Immature natural killer cell (primary cell): ENCODE measurements at regions not wholly inside any gene's neighbourhood (a gene's known extent, or its start where the extent isn't known, plus 50 kb on each side); places are given as distances from the start of the nearest gene placed in this dataset.
"Not testable (repeated sequence)": the region's sequence is repeated elsewhere in the genome, so short reads cannot be mapped to it uniquely, and the experiment has no call there.

ENCODE experiments used
- DNase-seq, 3 donors: peaks; one replicate each; pipeline ENCODE4 v3.0.0; 2022; ENCODE audit warnings: mixed read lengths in 1 of 3
- H3K27ac Mint-ChIP-seq, 6 donors: one replicate each; pipeline ENCODE4 v1.8.0; 2020; ENCODE audit warnings: mixed read lengths in 6 of 6, mild to moderate bottlenecking in 5 of 6, inconsistent platforms in 4 of 6, moderate library complexity in 3 of 6
- H3K27me3 Mint-ChIP-seq, 3 donors: one replicate each; pipeline ENCODE4 v1.8.0; 2020 to 2021; ENCODE audit warnings: low read depth in 3 of 3, mild to moderate bottlenecking in 3 of 3, mixed read lengths in 3 of 3, moderate library complexity in 3 of 3, inconsistent platforms in 1 of 3
- H3K36me3 Mint-ChIP-seq, 3 donors: one replicate each; pipeline ENCODE4 v1.8.0; 2020; ENCODE audit warnings: mixed read lengths in 3 of 3, inconsistent platforms in 2 of 3, mild to moderate bottlenecking in 2 of 3
- H3K4me1 Mint-ChIP-seq, 2 donors: one replicate each; pipeline ENCODE4 v1.8.0; 2020; ENCODE audit warnings: inconsistent platforms in 2 of 2, mild to moderate bottlenecking in 2 of 2, mixed read lengths in 2 of 2, moderate library complexity in 1 of 2
- H3K4me3 Mint-ChIP-seq, 5 donors: one replicate each; pipeline ENCODE4 v1.8.0; 2020; ENCODE audit warnings: mild to moderate bottlenecking in 5 of 5, mixed read lengths in 5 of 5, inconsistent platforms in 3 of 5, moderate library complexity in 3 of 5
- H3K9me3 Mint-ChIP-seq, 6 donors: one replicate each; pipeline ENCODE4 v1.8.0; 2020; ENCODE audit warnings: mild to moderate bottlenecking in 6 of 6, mixed read lengths in 6 of 6, inconsistent platforms in 4 of 6, moderate library complexity in 3 of 6

- Mint-ChIP-seq H3K9me3 (no peaks in the 10 kb centered on the region), H3K27ac (no peak overlapping the region), H3K36me3 (peaks cover 0 to 4% (median 0%) of the 10 kb centered on the region in 3 donors), H3K27me3 (peaks cover 0 to 2% (median 0%) of the 10 kb centered on the region in 3 donors), H3K4me3 (no peak overlapping the region), H3K4me1 (no peaks in the 10 kb centered on the region)
- DNase-seq = no peak
These were observed 507.6 kb upstream of the AMELY start for GRCh38 chrY:7419165-7419564.

- peaks cover 0 to 2% (median 0%) of the 10 kb centered on the region in 3 donors for H3K27me3 Mint-ChIP-seq
- H3K27ac Mint-ChIP-seq = no peak overlapping the region
- no peaks in the 10 kb centered on the region for H3K4me1 Mint-ChIP-seq
- H3K9me3 Mint-ChIP-seq = no peaks in the 10 kb centered on the region
- peaks cover 0 to 4% (median 0%) of the 10 kb centered on the region in 3 donors for H3K36me3 Mint-ChIP-seq
- DNase-seq = no peak
- no peak overlapping the region for H3K4me3 Mint-ChIP-seq
These were observed 506.4 kb upstream of the AMELY start for GRCh38 chrY:7417946-7418345.

GRCh38 chrY:7416406-7416805, 504.9 kb upstream of the AMELY start:
- Mint-ChIP-seq H3K4me3 (no peak overlapping the region), H3K27me3 (peaks cover 0 to 2% (median 0%) of the 10 kb centered on the region in 3 donors), H3K4me1 (no peaks in the 10 kb centered on the region), H3K27ac (no peak overlapping the region), H3K9me3 (no peaks in the 10 kb centered on the region), H3K36me3 (peaks cover 0 to 4% (median 0%) of the 10 kb centered on the region in 3 donors)
- DNase-seq = no peak

- H3K27me3 Mint-ChIP-seq = no peaks in the 10 kb centered on the region
- H3K27ac Mint-ChIP-seq = no peak overlapping the region
- H3K4me1 Mint-ChIP-seq = no peaks in the 10 kb centered on the region
- H3K36me3 Mint-ChIP-seq = peaks cover 0 to 4% (median 0%) of the 10 kb centered on the region in 3 donors
- no peak overlapping the region for H3K4me3 Mint-ChIP-seq
- DNase-seq = no peak
- H3K9me3 Mint-ChIP-seq = no peaks in the 10 kb centered on the region
These were observed 503.6 kb upstream of the AMELY start for GRCh38 chrY:7415157-7415633.

- no peak overlapping the region for H3K27ac Mint-ChIP-seq
- H3K4me3 Mint-ChIP-seq = no peak overlapping the region
- peaks cover 0 to 18% (median 0%) of the 10 kb centered on the region in 3 donors for H3K36me3 Mint-ChIP-seq
- no peak for DNase-seq
- no peaks in the 10 kb centered on the region for H3K4me1 Mint-ChIP-seq
- peaks cover 0 to 33% (median 0%) of the 10 kb centered on the region in 6 donors for H3K9me3 Mint-ChIP-seq
- H3K27me3 Mint-ChIP-seq = peaks cover 0 to 8% (median 0%) of the 10 kb centered on the region in 3 donors
These were observed 478.5 kb upstream of the AMELY start for GRCh38 chrY:7390056-7390455.

- Mint-ChIP-seq H3K27ac (no peak overlapping the region), H3K36me3 (peaks cover 0 to 8% (median 0%) of the 10 kb centered on the region in 3 donors)
- DNase-seq = no peak
These were observed 471.4 kb upstream of the AMELY start for GRCh38 chrY:7382988-7383387.

GRCh38 chrY:7377091-7377490, 465.5 kb upstream of the AMELY start:
- Mint-ChIP-seq H3K36me3 (peaks cover 0 to 10% (median 0%) of the 10 kb centered on the region in 3 donors), H3K4me1 (no peaks in the 10 kb centered on the region), H3K4me3 (no peak overlapping the region), H3K9me3 (no peaks in the 10 kb centered on the region), H3K27me3 (peaks cover 0 to 3% (median 0%) of the 10 kb centered on the region in 3 donors), H3K27ac (no peak overlapping the region)
- no peak for DNase-seq

More at GRCh38 chrY:7382988-7383387, 471.4 kb upstream of the AMELY start:
- Mint-ChIP-seq H3K9me3 (no peaks in the 10 kb centered on the region), H3K4me1 (no peaks in the 10 kb centered on the region), H3K27me3 (peaks cover 0 to 9% (median 0%) of the 10 kb centered on the region in 3 donors), H3K4me3 (no peak overlapping the region)

GRCh38 chrY:7374485-7374884, 462.9 kb upstream of the AMELY start:
- H3K4me3 Mint-ChIP-seq, H3K9me3 Mint-ChIP-seq, H3K36me3 Mint-ChIP-seq: not testable (repeated sequence)

GRCh38 chrY:7371953-7372352, 460.4 kb upstream of the AMELY start:
- not testable (repeated sequence) for H3K4me1 Mint-ChIP-seq, H3K4me3 Mint-ChIP-seq, H3K27ac Mint-ChIP-seq, DNase-seq, H3K27me3 Mint-ChIP-seq, H3K36me3 Mint-ChIP-seq, H3K9me3 Mint-ChIP-seq

More at GRCh38 chrY:7374485-7374884, 462.9 kb upstream of the AMELY start:
- H3K27me3 Mint-ChIP-seq, H3K27ac Mint-ChIP-seq, DNase-seq, H3K4me1 Mint-ChIP-seq: not testable (repeated sequence)

GRCh38 chrY:7371026-7371425, 459.5 kb upstream of the AMELY start:
- H3K9me3 Mint-ChIP-seq, H3K27ac Mint-ChIP-seq, H3K4me3 Mint-ChIP-seq, DNase-seq, H3K4me1 Mint-ChIP-seq, H3K27me3 Mint-ChIP-seq, H3K36me3 Mint-ChIP-seq: not testable (repeated sequence)

GRCh38 chrY:7359520-7359919, 448.0 kb upstream of the AMELY start:
- no peaks in the 10 kb centered on the region for H3K4me1 Mint-ChIP-seq

GRCh38 chrY:7358103-7358752, 446.7 kb upstream of the AMELY start:
- H3K9me3 Mint-ChIP-seq = no peaks in the 10 kb centered on the region
- peaks cover 0 to 14% (median 0%) of the 10 kb centered on the region in 3 donors for H3K36me3 Mint-ChIP-seq
- no peak for DNase-seq
- H3K27me3 Mint-ChIP-seq = no peaks in the 10 kb centered on the region
- H3K27ac Mint-ChIP-seq = no peak overlapping the region
- no peaks in the 10 kb centered on the region for H3K4me1 Mint-ChIP-seq
- no peak overlapping the region for H3K4me3 Mint-ChIP-seq

More at GRCh38 chrY:7359520-7359919, 448.0 kb upstream of the AMELY start:
- no peak for DNase-seq
- Mint-ChIP-seq H3K36me3 (peaks cover 0 to 8% (median 0%) of the 10 kb centered on the region in 3 donors), H3K27ac (no peak overlapping the region), H3K9me3 (no peaks in the 10 kb centered on the region), H3K4me3 (no peak overlapping the region), H3K27me3 (no peaks in the 10 kb centered on the region)

- H3K4me1 Mint-ChIP-seq, H3K9me3 Mint-ChIP-seq, H3K4me3 Mint-ChIP-seq, H3K27me3 Mint-ChIP-seq, H3K36me3 Mint-ChIP-seq, H3K27ac Mint-ChIP-seq, DNase-seq: not testable (repeated sequence)
These were observed 444.3 kb upstream of the AMELY start for GRCh38 chrY:7355891-7356290.

GRCh38 chrY:7344661-7345060, 433.1 kb upstream of the AMELY start:
- peak overlapping the region in 1 of 6 donors; percentile 39 for H3K27ac Mint-ChIP-seq
- H3K4me3 Mint-ChIP-seq = no peak overlapping the region
- H3K36me3 Mint-ChIP-seq = peaks cover 0 to 7% (median 0%) of the 10 kb centered on the region in 3 donors
- H3K9me3 Mint-ChIP-seq = no peaks in the 10 kb centered on the region
- H3K4me1 Mint-ChIP-seq = no peaks in the 10 kb centered on the region
- DNase-seq = no peak
- H3K27me3 Mint-ChIP-seq = peaks cover 0 to 3% (median 0%) of the 10 kb centered on the region in 3 donors

GRCh38 chrY:7343261-7343660, 431.7 kb upstream of the AMELY start:
- Mint-ChIP-seq H3K9me3 (no peaks in the 10 kb centered on the region), H3K27me3 (peaks cover 0 to 2% (median 0%) of the 10 kb centered on the region in 3 donors), H3K4me1 (no peaks in the 10 kb centered on the region), H3K27ac (no peak overlapping the region), H3K4me3 (no peak overlapping the region), H3K36me3 (peaks cover 0 to 7% (median 0%) of the 10 kb centered on the region in 3 donors)
- DNase-seq = no peak
